ENCODE measurements at regions not wholly inside any gene's neighbourhood (a gene's known extent, or its start where the extent isn't known, plus 50 kb on each side); places are given as distances from the start of the nearest gene placed in this dataset.

- no peak for TF ChIP-seq EZH2 (IDR thresholded peaks at IDR 0.05)
- no peak for TF ChIP-seq POLR2AphosphoS5 (IDR thresholded peaks at IDR 0.05; ENCODE audit: borderline replicate concordance, low read depth, low read length)
- TF ChIP-seq FOXP2 (optimal IDR thresholded peaks at IDR 0.05; ENCODE audit: control extremely low read depth, extremely low read length, insufficient read depth) = no peak
Measured at GRCh38 chr2:88261725-88262124, 91.6 kb downstream of the THNSL2 start.

Measured in SK-N-MC (cell line).